PC-3 (cell line): ENCODE measurements at regions not wholly inside any gene's neighbourhood (a gene's known extent, or its start where the extent isn't known, plus 50 kb on each side); places are given as distances from the start of the nearest gene placed in this dataset.

Experiments
- ATAC-seq: fragments of 200-7000 bp; cut with Tn5 transposase; 2 replicates; pipeline ENCODE4 v1.9.1; 2020; ENCODE audit warnings: mild to moderate bottlenecking, moderate library complexity
- BruUV-seq: library from RNA; stranded (reverse); fragments of 400-500 nt; replicated peaks from 2 replicates; lab custom pipeline; 2021; lab: Mats Ljungman, UMichigan
- CTCF ChIA-PET: fragments of 300-600 bp; sonication (Branson Sonifier 250); formaldehyde crosslinking; loops from one replicate; lab custom pipeline; 2022; ENCODE audit warnings: antibody characterized with exemption; lab: Charles Lee
- POLR2A ChIA-PET: fragments of 300-600 bp; sonication (Branson Sonifier 250); formaldehyde crosslinking; loops from one replicate; lab custom pipeline; 2022; ENCODE audit warnings: antibody characterized with exemption; ENCODE audit not compliant: unreplicated experiment; lab: Charles Lee
- DNase-seq: peaks from one replicate; pipeline ENCODE4 v3.0.0-alpha.2; 2015
- H2AFZ ChIP-seq: fragments of 300-600 bp; sonication (generic); 2 replicates; pipeline ENCODE4 v1.6.0; 2016; ENCODE audit warnings: antibody characterized with exemption, low read length
- H3F3A ChIP-seq: fragments of 300-600 bp; sonication (generic); one replicate; pipeline ENCODE4 v1.6.0; 2017; ENCODE audit warnings: antibody characterized with exemption, low read length, control low read depth, mild to moderate bottlenecking; ENCODE audit not compliant: unreplicated experiment
- H3K27ac ChIP-seq: fragments of 300-600 bp; sonication (generic); 2 replicates; pipeline ENCODE4 v1.5.1; 2016; ENCODE audit warnings: mild to moderate bottlenecking, low read length
- H3K27me3 ChIP-seq: fragments of 300-600 bp; sonication (generic); 2 replicates; pipeline ENCODE4 v1.6.1; 2016; ENCODE audit warnings: low read length, mixed read lengths
- H3K36me3 ChIP-seq: fragments of 300-600 bp; sonication (generic); 2 replicates; pipeline ENCODE4 v1.6.1; 2016; ENCODE audit warnings: low read depth, mixed run types, low read length, mixed read lengths
- H3K4me1 ChIP-seq: fragments of 300-600 bp; sonication (generic); 2 replicates; pipeline ENCODE4 v1.5.1; 2016; ENCODE audit warnings: low read length; ENCODE audit not compliant: insufficient read depth
- H3K4me2 ChIP-seq: fragments of 300-600 bp; sonication (generic); 2 replicates; pipeline ENCODE4 v1.6.0; 2016; ENCODE audit warnings: low read length
- H3K4me3 ChIP-seq: fragments of 300-600 bp; sonication (generic); 2 replicates; pipeline ENCODE4 v1.5.1; 2016; ENCODE audit warnings: mild to moderate bottlenecking, low read length, mixed read lengths
- H3K79me2 ChIP-seq: fragments of 300-600 bp; sonication (generic); 2 replicates; pipeline ENCODE4 v1.6.1; 2017; ENCODE audit warnings: low read length, mixed read lengths
- H3K9ac ChIP-seq: fragments of 300-600 bp; sonication (generic); 2 replicates; pipeline ENCODE4 v1.6.0; 2016; ENCODE audit warnings: mild to moderate bottlenecking, low read length
- H3K9me2 ChIP-seq: fragments of 300-600 bp; sonication (generic); replicated peaks from 2 replicates; pipeline ENCODE4 v1.6.1; 2016; ENCODE audit warnings: mixed run types, low read length, mixed read lengths
- H3K9me3 ChIP-seq: fragments of 300-600 bp; sonication (generic); 2 replicates; pipeline ENCODE4 v1.6.1; 2016; ENCODE audit warnings: low read length, mixed read lengths
- H4K20me1 ChIP-seq: fragments of 300-600 bp; sonication (generic); 2 replicates; pipeline ENCODE4 v1.6.1; 2016; ENCODE audit warnings: low read length, mixed read lengths
- EZH2 ChIP-seq: fragments of 300-600 bp; sonication (generic); IDR thresholded peaks from one replicate; pipeline ENCODE4 v1.6.1; 2017; ENCODE audit warnings: antibody characterized with exemption, mild to moderate bottlenecking, low read length; ENCODE audit not compliant: unreplicated experiment
- EZH2phosphoT487 ChIP-seq: fragments of 300-600 bp; sonication (generic); IDR thresholded peaks from 2 replicates; pipeline ENCODE4 v1.6.1; 2018; ENCODE audit warnings: mild to moderate bottlenecking, antibody characterized with exemption, low read length, borderline replicate concordance
- intact Hi-C: fragments of 100-400 bp; cut with micrococcal nuclease; formaldehyde crosslinking; loops from 2 replicates; pipeline ENCODE4 v1.9.0; 2023
- TF ChIP-seq, protein P1 (sequence below): fragments of 300-600 bp; sonication (generic); conservative IDR thresholded peaks from 2 replicates; pipeline ENCODE4 v1.5.1; 2017; ENCODE audit warnings: antibody characterized with exemption, low read depth, mild to moderate bottlenecking, low read length

DNA sequence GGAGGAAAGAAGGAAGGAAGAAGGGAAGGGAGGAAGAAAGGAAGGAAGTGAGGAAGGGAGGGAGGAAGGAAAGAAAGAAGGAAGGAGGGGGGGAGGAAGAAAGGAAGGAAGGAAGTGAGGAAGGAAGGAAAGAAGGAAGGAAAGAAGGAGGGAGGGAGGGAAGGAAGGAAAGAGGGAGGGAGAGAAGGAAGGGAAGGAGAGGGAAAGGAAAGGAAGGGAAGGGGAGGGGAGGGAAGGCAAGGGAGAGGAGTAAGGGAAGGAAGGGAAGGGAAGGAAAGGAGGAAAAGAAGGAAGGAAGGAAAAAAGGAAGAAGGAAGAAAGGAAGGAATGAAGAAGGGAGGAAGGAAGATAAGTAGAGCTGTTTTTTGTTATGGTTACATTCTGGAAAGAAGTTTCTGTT, 141.2 kb downstream of the LRRC3B start:
- DNase-seq (no peak), ATAC-seq (no peak)
- Histone ChIP-seq H4K20me1 (no peaks in the 10 kb centered on the region), H3K9me3 (peaks cover 19% of the 10 kb centered on the region), H3K4me2 (no peak overlapping the region), H3K4me1 (no peaks in the 10 kb centered on the region), H3K27ac (no peak overlapping the region), H2AFZ (no peak overlapping the region), H3K4me3 (no peak overlapping the region), H3K79me2 (no peaks in the 10 kb centered on the region), H3F3A (no peaks in the 10 kb centered on the region), H3K36me3 (no peaks in the 10 kb centered on the region), H3K9ac (no peak overlapping the region), H3K9me2 (no peaks in the 10 kb centered on the region), H3K27me3 (no peaks in the 10 kb centered on the region)
- intact Hi-C loops = no loop called here
- POLR2A ChIA-PET = no interaction called here
- CTCF ChIA-PET = no interaction called here
- no TSS peak for BruUV-seq
- TF ChIP-seq EZH2phosphoT487 = no peak
- TF ChIP-seq EZH2 = no peak
- TF ChIP-seq, protein P1, sequence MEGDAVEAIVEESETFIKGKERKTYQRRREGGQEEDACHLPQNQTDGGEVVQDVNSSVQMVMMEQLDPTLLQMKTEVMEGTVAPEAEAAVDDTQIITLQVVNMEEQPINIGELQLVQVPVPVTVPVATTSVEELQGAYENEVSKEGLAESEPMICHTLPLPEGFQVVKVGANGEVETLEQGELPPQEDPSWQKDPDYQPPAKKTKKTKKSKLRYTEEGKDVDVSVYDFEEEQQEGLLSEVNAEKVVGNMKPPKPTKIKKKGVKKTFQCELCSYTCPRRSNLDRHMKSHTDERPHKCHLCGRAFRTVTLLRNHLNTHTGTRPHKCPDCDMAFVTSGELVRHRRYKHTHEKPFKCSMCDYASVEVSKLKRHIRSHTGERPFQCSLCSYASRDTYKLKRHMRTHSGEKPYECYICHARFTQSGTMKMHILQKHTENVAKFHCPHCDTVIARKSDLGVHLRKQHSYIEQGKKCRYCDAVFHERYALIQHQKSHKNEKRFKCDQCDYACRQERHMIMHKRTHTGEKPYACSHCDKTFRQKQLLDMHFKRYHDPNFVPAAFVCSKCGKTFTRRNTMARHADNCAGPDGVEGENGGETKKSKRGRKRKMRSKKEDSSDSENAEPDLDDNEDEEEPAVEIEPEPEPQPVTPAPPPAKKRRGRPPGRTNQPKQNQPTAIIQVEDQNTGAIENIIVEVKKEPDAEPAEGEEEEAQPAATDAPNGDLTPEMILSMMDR = no peak

DNA sequence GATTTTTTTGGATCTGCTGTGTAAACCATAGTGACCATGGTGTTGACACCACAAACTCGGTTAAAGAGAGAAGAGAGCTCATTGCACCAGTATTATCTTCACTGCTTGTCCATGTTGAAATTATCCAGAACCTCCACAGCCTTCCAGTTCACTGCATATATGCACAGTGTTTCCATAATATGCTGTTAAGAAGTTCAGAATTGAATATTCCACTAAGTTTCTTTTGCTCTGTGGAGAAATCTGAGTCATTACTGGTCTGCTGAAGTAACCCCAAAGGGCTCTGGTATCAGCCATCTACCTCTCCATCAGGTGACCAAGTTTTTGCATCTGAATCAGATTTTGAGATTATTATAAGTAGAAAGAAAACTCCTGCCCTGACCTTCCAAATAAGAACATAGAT, 143.5 kb downstream of the LRRC3B start:
- no peaks in the 10 kb centered on the region for H3F3A ChIP-seq

DNA sequence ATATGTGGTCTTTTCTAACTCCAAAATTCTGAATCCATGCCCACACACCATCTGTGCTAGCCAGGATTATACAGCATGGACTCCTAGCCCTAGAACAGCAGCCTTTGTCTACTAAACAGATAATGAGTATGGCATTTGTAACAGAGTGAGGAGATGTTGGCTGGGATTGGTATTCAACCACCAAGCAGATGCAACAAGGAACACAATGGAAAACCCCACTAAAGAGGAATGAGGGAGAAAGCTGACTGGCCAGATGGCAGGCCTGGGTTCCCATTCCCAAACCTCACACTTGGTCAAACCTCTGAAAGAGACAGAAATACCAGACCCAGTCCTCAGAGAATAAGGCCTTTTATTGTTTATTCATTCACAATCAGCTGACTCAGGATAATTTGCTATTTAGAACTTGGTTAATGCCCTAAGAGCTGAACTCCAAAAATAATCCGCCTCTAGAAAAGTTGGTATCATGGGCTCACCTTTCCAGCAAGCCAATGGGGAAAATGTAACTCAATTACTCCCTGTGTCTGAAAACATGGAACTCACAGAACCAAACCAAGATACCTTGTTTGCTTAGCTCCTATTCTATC, 145.6 kb downstream of the LRRC3B start:
- no peaks in the 10 kb centered on the region for H3K27me3 ChIP-seq
- H3K9ac ChIP-seq = no peak overlapping the region
- H3F3A ChIP-seq = no peaks in the 10 kb centered on the region
- no peaks in the 10 kb centered on the region for H3K79me2 ChIP-seq
- no peak overlapping the region for H3K4me3 ChIP-seq
- peaks cover 28% of the 10 kb centered on the region for H3K9me3 ChIP-seq
- H2AFZ ChIP-seq = no peak overlapping the region
- ATAC-seq (no peak), DNase-seq (no peak)
- no peak for TF ChIP-seq EZH2phosphoT487
- TF ChIP-seq EZH2 = no peak
- TF ChIP-seq, protein P1 = no peak
- H3K36me3 ChIP-seq = no peaks in the 10 kb centered on the region
- H3K4me1 ChIP-seq = no peaks in the 10 kb centered on the region
- ChIA-PET CTCF (no interaction called here), POLR2A (no interaction called here)
- H4K20me1 ChIP-seq = no peaks in the 10 kb centered on the region
- H3K4me2 ChIP-seq = no peak overlapping the region
- no TSS peak for BruUV-seq
- H3K9me2 ChIP-seq = no peaks in the 10 kb centered on the region
- H3K27ac ChIP-seq = no peak overlapping the region
- intact Hi-C loops = no loop called here

More for the DNA sequence above, 143.5 kb downstream of the LRRC3B start:
- no peak overlapping the region for H3K9ac ChIP-seq
- no peaks in the 10 kb centered on the region for H4K20me1 ChIP-seq
- intact Hi-C loops = no loop called here
- no peaks in the 10 kb centered on the region for H3K9me2 ChIP-seq
- peaks cover 28% of the 10 kb centered on the region for H3K9me3 ChIP-seq
- no peaks in the 10 kb centered on the region for H3K79me2 ChIP-seq
- no TSS peak for BruUV-seq
- ChIA-PET CTCF (no interaction called here), POLR2A (no interaction called here)
- H3K4me2 ChIP-seq = no peak overlapping the region
- ATAC-seq (no peak), DNase-seq (no peak)
- no peaks in the 10 kb centered on the region for H3K27me3 ChIP-seq
- H3K27ac ChIP-seq = no peak overlapping the region
- no peak overlapping the region for H2AFZ ChIP-seq
- no peak for TF ChIP-seq EZH2phosphoT487
- no peaks in the 10 kb centered on the region for H3K36me3 ChIP-seq
- no peaks in the 10 kb centered on the region for H3K4me1 ChIP-seq
- H3K4me3 ChIP-seq = no peak overlapping the region
